Right renal cortex interstitium (tissue), 3 donors: ENCODE measurements at regions not wholly inside any gene's neighbourhood (a gene's known extent, or its start where the extent isn't known, plus 50 kb on each side); places are given as distances from the start of the nearest gene placed in this dataset.

Experiments
- DNase-seq, 3 donors: peaks; one replicate each; pipeline ENCODE4 v3.0.0-alpha.2; 2013; ENCODE audit warnings: low read depth in 3 of 3, low spot score in 2 of 3

GRCh38 chr5:113792806-113793205 is 279.3 kb downstream of the YTHDC2 start:
- DNase-seq = no peak

GRCh38 chr5:113794981-113795380 is 281.5 kb downstream of the YTHDC2 start:
- no peak for DNase-seq

GRCh38 chr5:113800686-113801085 is 287.2 kb downstream of the YTHDC2 start:
- no peak for DNase-seq

- DNase-seq = no peak
These were observed 290.8 kb downstream of the YTHDC2 start for GRCh38 chr5:113804264-113804663.

GRCh38 chr5:113804943-113805342 is 291.4 kb downstream of the YTHDC2 start:
- no peak for DNase-seq

- DNase-seq = no peak
These were observed 292.8 kb downstream of the YTHDC2 start for GRCh38 chr5:113806250-113806649.

- no peak for DNase-seq
These were observed 293.4 kb downstream of the YTHDC2 start for GRCh38 chr5:113806904-113807303.

GRCh38 chr5:113807427-113807991 is 294.0 kb downstream of the YTHDC2 start:
- no peak for DNase-seq

- DNase-seq = no peak
These were observed 295.5 kb downstream of the YTHDC2 start for GRCh38 chr5:113808956-113809355.

GRCh38 chr5:113809626-113810025 is 296.1 kb downstream of the YTHDC2 start:
- no peak for DNase-seq

- DNase-seq = no peak
These were observed 300.0 kb downstream of the YTHDC2 start for GRCh38 chr5:113813466-113813865.

- DNase-seq = no peak
These were observed 304.2 kb downstream of the YTHDC2 start for GRCh38 chr5:113817683-113818082.

GRCh38 chr5:113823696-113824095 is 310.2 kb downstream of the YTHDC2 start:
- no peak for DNase-seq

- DNase-seq = no peak
These were observed 310.8 kb downstream of the YTHDC2 start for GRCh38 chr5:113824307-113824706.

- no peak for DNase-seq
These were observed 311.7 kb downstream of the YTHDC2 start for GRCh38 chr5:113825176-113825575.

GRCh38 chr5:113846941-113847340 is 333.4 kb downstream of the YTHDC2 start:
- DNase-seq = no peak

- no peak for DNase-seq
These were observed 350.9 kb downstream of the YTHDC2 start for GRCh38 chr5:113864437-113864836.

- no peak for DNase-seq
These were observed 353.3 kb downstream of the YTHDC2 start for GRCh38 chr5:113866763-113867162.

GRCh38 chr5:113869611-113870010 is 356.1 kb downstream of the YTHDC2 start:
- no peak for DNase-seq

GRCh38 chr5:113871972-113872371 is 358.5 kb downstream of the YTHDC2 start:
- DNase-seq = no peak

- no peak for DNase-seq
These were observed 361.6 kb downstream of the YTHDC2 start for GRCh38 chr5:113875096-113875495.

- no peak for DNase-seq
These were observed 378.0 kb downstream of the YTHDC2 start for GRCh38 chr5:113891491-113891890.

GRCh38 chr5:113896789-113897188 is 383.3 kb downstream of the YTHDC2 start:
- no peak for DNase-seq
